Prostate gland (tissue), 2 donors: ENCODE measurements at regions not wholly inside any gene's neighbourhood (a gene's known extent, or its start where the extent isn't known, plus 50 kb on each side); places are given as distances from the start of the nearest gene placed in this dataset.

Experiments used
- POLR2AphosphoS5 ChIP-seq: sonication (generic); formaldehyde crosslinking; IDR thresholded peaks from one replicate; pipeline ENCODE4 v1.6.1; 2017; ENCODE audit warnings: antibody characterized with exemption
- TF ChIP-seq, protein P1 (sequence below), 4 experiments: fragments of 200-600 bp in 2 of 4; fragments of 450-650 bp in 2 of 4; sonication (generic) in 2 of 4; IDR thresholded peaks; 1 replicate in 3 of 4; 2 replicates in 1 of 4; pipeline ENCODE4 v1.5.1; 2016 to 2019; ENCODE audit warnings: antibody characterized with exemption in 4 of 4, mild to moderate bottlenecking in 2 of 4, moderate library complexity in 2 of 4

DNA sequence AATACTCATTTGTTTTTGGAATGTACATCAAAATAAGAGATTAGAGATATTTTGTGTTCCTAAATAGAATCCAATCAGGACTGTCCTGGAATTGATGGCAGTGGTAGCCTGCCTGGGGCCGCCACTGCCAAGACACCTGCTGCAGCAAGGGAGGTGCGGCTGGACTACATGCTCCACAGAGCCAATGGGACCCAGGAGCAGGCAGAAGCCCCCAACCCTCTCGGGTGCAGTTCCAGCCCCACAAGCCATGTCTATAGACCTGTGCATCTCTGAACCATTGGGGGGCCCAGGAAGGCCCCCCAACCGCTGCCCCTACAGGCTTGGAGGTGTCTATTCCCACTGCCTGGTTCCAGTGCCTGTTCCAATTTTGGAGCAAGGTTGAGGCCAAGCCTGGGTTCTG lies 1524.3 kb downstream of the PCDH18 start:
- TF ChIP-seq, protein P1, sequence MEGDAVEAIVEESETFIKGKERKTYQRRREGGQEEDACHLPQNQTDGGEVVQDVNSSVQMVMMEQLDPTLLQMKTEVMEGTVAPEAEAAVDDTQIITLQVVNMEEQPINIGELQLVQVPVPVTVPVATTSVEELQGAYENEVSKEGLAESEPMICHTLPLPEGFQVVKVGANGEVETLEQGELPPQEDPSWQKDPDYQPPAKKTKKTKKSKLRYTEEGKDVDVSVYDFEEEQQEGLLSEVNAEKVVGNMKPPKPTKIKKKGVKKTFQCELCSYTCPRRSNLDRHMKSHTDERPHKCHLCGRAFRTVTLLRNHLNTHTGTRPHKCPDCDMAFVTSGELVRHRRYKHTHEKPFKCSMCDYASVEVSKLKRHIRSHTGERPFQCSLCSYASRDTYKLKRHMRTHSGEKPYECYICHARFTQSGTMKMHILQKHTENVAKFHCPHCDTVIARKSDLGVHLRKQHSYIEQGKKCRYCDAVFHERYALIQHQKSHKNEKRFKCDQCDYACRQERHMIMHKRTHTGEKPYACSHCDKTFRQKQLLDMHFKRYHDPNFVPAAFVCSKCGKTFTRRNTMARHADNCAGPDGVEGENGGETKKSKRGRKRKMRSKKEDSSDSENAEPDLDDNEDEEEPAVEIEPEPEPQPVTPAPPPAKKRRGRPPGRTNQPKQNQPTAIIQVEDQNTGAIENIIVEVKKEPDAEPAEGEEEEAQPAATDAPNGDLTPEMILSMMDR (IDR thresholded peaks at IDR 0.05): no peak
- no peak for TF ChIP-seq POLR2AphosphoS5
